Gastrocnemius medialis (tissue), 4 donors: ENCODE measurements at regions not wholly inside any gene's neighbourhood (a gene's known extent, or its start where the extent isn't known, plus 50 kb on each side); places are given as distances from the start of the nearest gene placed in this dataset.

Experiments used
- POLR2A ChIP-seq, 2 donors: fragments of 450-650 bp; IDR thresholded peaks; one replicate each; pipeline ENCODE4 v1.6.1; 2017; ENCODE audit warnings: antibody characterized with exemption in 2 of 2, mild to moderate bottlenecking in 2 of 2, moderate library complexity in 2 of 2
- TF ChIP-seq, protein P1 (sequence below), 5 experiments: fragments of 450-650 bp in 3 of 5; fragments of 200-600 bp in 2 of 5; sonication (generic) in 2 of 5; IDR thresholded peaks in 4 of 5; conservative IDR thresholded peaks in 1 of 5; 1 replicate in 4 of 5; 2 replicates in 1 of 5; pipeline ENCODE4 v1.5.1; 2016 to 2019; ENCODE audit warnings: antibody characterized with exemption in 5 of 5, mild to moderate bottlenecking in 3 of 5, moderate library complexity in 3 of 5

DNA sequence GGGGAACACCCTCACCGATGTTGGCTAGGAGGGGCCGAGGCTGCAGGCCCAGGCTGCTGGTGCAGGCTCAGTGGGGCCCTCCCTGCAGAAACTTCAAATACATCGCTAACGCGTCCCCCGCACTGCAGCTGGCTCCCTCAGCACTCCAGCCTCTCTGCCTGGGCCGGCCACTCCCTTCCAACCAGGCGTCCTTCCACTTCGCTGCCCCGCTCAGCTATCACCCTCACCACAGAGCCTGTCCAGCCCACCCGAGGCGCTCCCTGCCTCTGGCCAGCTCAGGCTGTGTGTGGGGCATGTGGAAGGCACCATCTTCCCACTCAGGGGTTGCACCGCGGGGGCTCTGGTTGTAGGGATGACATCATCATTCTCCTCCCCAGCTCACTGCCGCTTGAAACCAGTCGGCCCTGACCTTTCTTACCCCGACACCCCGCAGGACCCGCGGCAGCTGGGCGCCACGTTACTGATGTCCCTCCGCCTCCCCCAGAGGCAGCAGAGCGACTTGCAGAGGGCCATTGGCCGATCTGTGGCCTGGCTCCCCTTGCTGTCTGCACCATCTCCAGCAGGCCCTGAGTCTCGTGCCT, 199.9 kb upstream of the RTL1 start:
- TF ChIP-seq, protein P1, sequence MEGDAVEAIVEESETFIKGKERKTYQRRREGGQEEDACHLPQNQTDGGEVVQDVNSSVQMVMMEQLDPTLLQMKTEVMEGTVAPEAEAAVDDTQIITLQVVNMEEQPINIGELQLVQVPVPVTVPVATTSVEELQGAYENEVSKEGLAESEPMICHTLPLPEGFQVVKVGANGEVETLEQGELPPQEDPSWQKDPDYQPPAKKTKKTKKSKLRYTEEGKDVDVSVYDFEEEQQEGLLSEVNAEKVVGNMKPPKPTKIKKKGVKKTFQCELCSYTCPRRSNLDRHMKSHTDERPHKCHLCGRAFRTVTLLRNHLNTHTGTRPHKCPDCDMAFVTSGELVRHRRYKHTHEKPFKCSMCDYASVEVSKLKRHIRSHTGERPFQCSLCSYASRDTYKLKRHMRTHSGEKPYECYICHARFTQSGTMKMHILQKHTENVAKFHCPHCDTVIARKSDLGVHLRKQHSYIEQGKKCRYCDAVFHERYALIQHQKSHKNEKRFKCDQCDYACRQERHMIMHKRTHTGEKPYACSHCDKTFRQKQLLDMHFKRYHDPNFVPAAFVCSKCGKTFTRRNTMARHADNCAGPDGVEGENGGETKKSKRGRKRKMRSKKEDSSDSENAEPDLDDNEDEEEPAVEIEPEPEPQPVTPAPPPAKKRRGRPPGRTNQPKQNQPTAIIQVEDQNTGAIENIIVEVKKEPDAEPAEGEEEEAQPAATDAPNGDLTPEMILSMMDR (IDR thresholded peaks at IDR 0.05 in 4 of 5, conservative IDR thresholded peaks at IDR 0.05 in 1 of 5): no peak
- TF ChIP-seq POLR2A (IDR thresholded peaks at IDR 0.05): no peak
